Adrenal gland (tissue), 5 donors: ENCODE measurements at regions not wholly inside any gene's neighbourhood (a gene's known extent, or its start where the extent isn't known, plus 50 kb on each side); places are given as distances from the start of the nearest gene placed in this dataset.

ENCODE experiments used
- POLR2A ChIP-seq, 2 donors: fragments of 450-650 bp; IDR thresholded peaks; one replicate each; pipeline ENCODE4 v1.6.1; 2017; ENCODE audit warnings: antibody characterized with exemption in 2 of 2, mild to moderate bottlenecking in 2 of 2, moderate library complexity in 1 of 2
- TF ChIP-seq, protein P1 (sequence below), 6 experiments: fragments of 450-650 bp in 4 of 6; fragments of 200-600 bp in 2 of 6; sonication (generic) in 1 of 6; IDR thresholded peaks; 1 replicate in 5 of 6; 2 replicates in 1 of 6; pipeline versions ENCODE4 v1.5.1 to v1.8.0; 2016 to 2021; ENCODE audit warnings: antibody characterized with exemption in 6 of 6, mild to moderate bottlenecking in 2 of 6, moderate library complexity in 1 of 6
- donor health status: DM: no; HTN: no; CAD: no.

DNA sequence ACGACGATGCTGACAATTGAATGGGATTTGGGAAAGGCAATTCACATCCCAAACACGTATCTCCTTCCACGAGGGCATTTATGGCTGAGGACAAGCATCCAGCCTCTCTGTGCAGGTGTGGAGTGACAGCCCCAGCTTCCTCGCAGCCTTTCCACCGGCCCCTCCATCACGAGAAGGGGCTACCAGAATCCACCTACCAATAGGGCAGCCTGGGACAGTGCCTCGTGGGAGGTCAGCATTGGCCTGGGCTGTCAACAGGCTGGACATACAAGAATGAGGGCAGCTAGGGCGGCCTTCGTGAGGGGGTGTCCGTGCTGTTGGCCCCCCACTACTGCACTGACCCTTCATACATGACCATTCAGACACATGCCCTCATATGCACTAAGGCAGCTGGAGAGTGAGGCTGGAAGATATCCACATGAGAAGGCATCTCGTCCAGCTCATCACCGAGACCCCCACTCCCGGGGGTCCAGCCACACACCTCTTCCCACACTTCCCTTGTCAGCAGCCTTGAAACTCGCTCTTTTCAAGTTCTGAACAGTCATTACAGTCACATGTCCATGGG, 81.0 kb upstream of the ADRA2C start:
- TF ChIP-seq, protein P1, sequence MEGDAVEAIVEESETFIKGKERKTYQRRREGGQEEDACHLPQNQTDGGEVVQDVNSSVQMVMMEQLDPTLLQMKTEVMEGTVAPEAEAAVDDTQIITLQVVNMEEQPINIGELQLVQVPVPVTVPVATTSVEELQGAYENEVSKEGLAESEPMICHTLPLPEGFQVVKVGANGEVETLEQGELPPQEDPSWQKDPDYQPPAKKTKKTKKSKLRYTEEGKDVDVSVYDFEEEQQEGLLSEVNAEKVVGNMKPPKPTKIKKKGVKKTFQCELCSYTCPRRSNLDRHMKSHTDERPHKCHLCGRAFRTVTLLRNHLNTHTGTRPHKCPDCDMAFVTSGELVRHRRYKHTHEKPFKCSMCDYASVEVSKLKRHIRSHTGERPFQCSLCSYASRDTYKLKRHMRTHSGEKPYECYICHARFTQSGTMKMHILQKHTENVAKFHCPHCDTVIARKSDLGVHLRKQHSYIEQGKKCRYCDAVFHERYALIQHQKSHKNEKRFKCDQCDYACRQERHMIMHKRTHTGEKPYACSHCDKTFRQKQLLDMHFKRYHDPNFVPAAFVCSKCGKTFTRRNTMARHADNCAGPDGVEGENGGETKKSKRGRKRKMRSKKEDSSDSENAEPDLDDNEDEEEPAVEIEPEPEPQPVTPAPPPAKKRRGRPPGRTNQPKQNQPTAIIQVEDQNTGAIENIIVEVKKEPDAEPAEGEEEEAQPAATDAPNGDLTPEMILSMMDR (IDR thresholded peaks at IDR 0.05): no peak
- no peak for TF ChIP-seq POLR2A (IDR thresholded peaks at IDR 0.05)
